K562 (cell line): ENCODE measurements at regions not wholly inside any gene's neighbourhood (a gene's known extent, or its start where the extent isn't known, plus 50 kb on each side); places are given as distances from the start of the nearest gene placed in this dataset.
A peak's percentile ranks its signal among the peaks of the same experiment; 100 is the strongest.

Experiments
- CBX8 ChIP-seq: fragments of 200-600 bp; sonication (generic); IDR thresholded peaks from 2 replicates; pipeline ENCODE4 v1.6.1; 2012; ENCODE audit warnings: borderline replicate concordance, mixed run types, low read depth, mild to moderate bottlenecking, moderate library complexity, mixed read lengths, low read length, control low read depth, inconsistent platforms; ENCODE audit not compliant: poor library complexity, severe bottlenecking; ENCODE audit errors: extremely low read depth
- ELF2 ChIP-seq: fragments of 250-450 bp; sonication (Bioruptor Pico); IDR thresholded peaks from 2 replicates; pipeline ENCODE4 v1.5.0; 2021; ENCODE audit warnings: mild to moderate bottlenecking
- PCBP1 ChIP-seq: fragments of 200-400 bp; formaldehyde crosslinking; IDR thresholded peaks from 2 replicates; pipeline ENCODE4 v1.6.1; 2018; ENCODE audit warnings: mild to moderate bottlenecking, low read depth, low read length; ENCODE audit not compliant: poor library complexity, severe bottlenecking
- POLR2G ChIP-seq: fragments of 200-400 bp; formaldehyde crosslinking; IDR thresholded peaks from 2 replicates; pipeline ENCODE4 v1.6.1; 2017; ENCODE audit warnings: low read depth, mild to moderate bottlenecking, antibody characterized with exemption, low read length, moderate library complexity
- TCF7L2 ChIP-seq: fragments of 150-350 bp; IDR thresholded peaks from 2 replicates; pipeline ENCODE4 v1.6.1; 2016; ENCODE audit warnings: low read depth, mild to moderate bottlenecking, low read length, moderate library complexity
- ZKSCAN3 ChIP-seq: fragments of 250-450 bp; sonication (Bioruptor Pico); IDR thresholded peaks from 2 replicates; pipeline ENCODE4 v1.4.0; 2020
- TF ChIP-seq, protein P1 (sequence below): fragments of 450-650 bp; IDR thresholded peaks from 2 replicates; pipeline ENCODE4 v1.6.1; 2018; ENCODE audit warnings: mild to moderate bottlenecking, low read depth; ENCODE audit not compliant: partially characterized antibody
- TF ChIP-seq, protein P2 (sequence below): sonication (generic); formaldehyde crosslinking; IDR thresholded peaks from 2 replicates; pipeline ENCODE4 v1.9.0; 2022; ENCODE audit warnings: mild to moderate bottlenecking, missing genetic modification reagents
- TF ChIP-seq, protein P3 (sequence below): fragments of 250-450 bp; sonication (Bioruptor Pico); IDR thresholded peaks from 2 replicates; pipeline ENCODE4 v1.6.1; 2021; ENCODE audit warnings: mild to moderate bottlenecking

DNA sequence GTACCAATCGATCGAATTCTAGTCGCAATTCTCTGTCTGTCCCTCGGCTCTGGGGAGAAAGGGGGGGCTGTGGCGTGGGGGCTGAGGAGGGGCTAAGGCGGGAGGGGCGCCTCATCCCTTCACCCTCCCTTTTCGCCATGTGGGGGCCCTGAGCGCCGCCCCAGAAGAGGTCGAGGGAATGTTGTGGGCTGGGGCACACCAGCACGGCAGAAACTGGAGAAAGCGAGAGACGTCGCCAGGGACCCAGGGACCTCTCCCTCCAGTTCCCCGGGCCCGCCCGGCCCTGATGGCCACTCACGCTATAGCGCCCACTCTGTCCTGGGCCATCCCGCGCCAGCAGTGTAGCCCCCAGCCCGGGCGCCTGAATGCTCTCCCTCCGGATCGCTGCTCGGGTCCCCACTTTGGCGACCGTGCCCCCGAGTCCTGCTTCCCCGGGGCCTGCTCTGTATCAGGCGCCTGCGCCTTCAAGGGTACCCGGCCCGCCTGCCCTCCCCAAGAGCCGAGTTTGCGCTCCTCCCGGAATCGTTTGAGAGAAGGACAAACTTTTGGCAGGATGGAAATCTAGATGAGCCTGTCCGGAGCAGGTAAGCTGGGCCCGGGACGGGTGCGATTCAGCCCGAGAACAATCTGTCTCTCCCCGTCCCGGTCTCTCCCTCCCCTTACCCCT, 62.6 kb downstream of the SMUG1 start (continued):
- TF ChIP-seq, protein P1, sequence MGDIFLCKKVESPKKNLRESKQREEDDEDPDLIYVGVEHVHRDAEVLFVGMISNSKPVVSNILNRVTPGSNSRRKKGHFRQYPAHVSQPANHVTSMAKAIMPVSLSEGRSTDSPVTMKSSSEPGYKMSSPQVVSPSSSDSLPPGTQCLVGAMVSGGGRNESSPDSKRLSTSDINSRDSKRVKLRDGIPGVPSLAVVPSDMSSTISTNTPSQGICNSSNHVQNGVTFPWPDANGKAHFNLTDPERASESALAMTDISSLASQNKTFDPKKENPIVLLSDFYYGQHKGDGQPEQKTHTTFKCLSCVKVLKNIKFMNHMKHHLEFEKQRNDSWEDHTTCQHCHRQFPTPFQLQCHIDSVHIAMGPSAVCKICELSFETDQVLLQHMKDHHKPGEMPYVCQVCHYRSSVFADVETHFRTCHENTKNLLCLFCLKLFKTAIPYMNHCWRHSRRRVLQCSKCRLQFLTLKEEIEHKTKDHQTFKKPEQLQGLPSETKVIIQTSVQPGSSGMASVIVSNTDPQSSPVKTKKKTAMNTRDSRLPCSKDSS, result no peak
- TF ChIP-seq CBX8, result peak; percentile 18
- TF ChIP-seq ZKSCAN3 (CRISPR knock-in tag), result no peak
- TF ChIP-seq, protein P2, sequence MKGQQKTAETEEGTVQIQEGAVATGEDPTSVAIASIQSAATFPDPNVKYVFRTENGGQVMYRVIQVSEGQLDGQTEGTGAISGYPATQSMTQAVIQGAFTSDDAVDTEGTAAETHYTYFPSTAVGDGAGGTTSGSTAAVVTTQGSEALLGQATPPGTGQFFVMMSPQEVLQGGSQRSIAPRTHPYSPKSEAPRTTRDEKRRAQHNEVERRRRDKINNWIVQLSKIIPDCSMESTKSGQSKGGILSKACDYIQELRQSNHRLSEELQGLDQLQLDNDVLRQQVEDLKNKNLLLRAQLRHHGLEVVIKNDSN (CRISPR knock-in tag), result peak; percentile 45
- TF ChIP-seq, protein P3, sequence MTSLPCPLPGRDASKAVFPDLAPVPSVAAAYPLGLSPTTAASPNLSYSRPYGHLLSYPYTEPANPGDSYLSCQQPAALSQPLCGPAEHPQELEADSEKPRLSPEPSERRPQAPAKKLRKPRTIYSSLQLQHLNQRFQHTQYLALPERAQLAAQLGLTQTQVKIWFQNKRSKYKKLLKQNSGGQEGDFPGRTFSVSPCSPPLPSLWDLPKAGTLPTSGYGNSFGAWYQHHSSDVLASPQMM (CRISPR knock-in tag), result no peak
- no peak for TF ChIP-seq TCF7L2
- peak; percentile 28 for TF ChIP-seq PCBP1
- TF ChIP-seq POLR2G, result 0 out of 2 replicates have a peak, but pooled peaks have one; percentile 20
- TF ChIP-seq ELF2, result no peak
